ENCODE measurements at regions not wholly inside any gene's neighbourhood (a gene's known extent, or its start where the extent isn't known, plus 50 kb on each side); places are given as distances from the start of the nearest gene placed in this dataset.

DNA sequence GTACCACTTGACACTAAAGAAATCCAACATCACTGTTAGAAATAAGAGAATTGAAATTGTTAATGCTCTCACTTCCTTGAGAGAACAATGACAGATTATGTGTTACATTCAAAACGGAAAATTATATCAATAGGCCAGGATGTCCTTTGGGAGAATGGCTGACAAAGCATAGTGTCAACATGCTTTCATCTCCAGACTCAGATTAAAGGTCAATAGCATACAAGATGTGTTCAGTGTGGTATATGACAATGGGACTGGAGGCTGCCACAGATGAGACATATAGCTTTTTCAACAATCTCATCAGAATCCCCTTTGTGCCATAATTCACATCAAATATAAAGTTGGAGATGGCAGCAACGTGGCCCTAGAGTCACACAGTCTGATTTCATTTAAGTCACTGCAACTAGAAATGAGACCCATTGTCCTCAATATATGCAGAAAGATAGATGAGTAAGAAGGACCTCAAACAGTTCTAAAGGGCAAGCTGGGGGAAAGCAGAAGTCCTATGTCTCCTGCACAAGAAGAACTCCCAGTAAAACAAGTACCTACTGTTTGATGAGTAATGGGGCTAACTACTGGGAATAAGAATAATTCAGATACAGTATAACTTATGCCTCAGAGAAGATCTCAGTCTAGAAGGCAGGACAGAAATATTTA, 327.9 kb downstream of the TTLL7 start:
- TF ChIP-seq, protein P1, sequence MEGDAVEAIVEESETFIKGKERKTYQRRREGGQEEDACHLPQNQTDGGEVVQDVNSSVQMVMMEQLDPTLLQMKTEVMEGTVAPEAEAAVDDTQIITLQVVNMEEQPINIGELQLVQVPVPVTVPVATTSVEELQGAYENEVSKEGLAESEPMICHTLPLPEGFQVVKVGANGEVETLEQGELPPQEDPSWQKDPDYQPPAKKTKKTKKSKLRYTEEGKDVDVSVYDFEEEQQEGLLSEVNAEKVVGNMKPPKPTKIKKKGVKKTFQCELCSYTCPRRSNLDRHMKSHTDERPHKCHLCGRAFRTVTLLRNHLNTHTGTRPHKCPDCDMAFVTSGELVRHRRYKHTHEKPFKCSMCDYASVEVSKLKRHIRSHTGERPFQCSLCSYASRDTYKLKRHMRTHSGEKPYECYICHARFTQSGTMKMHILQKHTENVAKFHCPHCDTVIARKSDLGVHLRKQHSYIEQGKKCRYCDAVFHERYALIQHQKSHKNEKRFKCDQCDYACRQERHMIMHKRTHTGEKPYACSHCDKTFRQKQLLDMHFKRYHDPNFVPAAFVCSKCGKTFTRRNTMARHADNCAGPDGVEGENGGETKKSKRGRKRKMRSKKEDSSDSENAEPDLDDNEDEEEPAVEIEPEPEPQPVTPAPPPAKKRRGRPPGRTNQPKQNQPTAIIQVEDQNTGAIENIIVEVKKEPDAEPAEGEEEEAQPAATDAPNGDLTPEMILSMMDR (conservative IDR thresholded peaks at IDR 0.05; ENCODE audit: low read depth, low read length), result no peak
- no peak overlapping the region for H3K4me3 ChIP-seq (ENCODE audit: low read length)
- DNase-seq (ENCODE audit: low read depth), result no peak

DNA sequence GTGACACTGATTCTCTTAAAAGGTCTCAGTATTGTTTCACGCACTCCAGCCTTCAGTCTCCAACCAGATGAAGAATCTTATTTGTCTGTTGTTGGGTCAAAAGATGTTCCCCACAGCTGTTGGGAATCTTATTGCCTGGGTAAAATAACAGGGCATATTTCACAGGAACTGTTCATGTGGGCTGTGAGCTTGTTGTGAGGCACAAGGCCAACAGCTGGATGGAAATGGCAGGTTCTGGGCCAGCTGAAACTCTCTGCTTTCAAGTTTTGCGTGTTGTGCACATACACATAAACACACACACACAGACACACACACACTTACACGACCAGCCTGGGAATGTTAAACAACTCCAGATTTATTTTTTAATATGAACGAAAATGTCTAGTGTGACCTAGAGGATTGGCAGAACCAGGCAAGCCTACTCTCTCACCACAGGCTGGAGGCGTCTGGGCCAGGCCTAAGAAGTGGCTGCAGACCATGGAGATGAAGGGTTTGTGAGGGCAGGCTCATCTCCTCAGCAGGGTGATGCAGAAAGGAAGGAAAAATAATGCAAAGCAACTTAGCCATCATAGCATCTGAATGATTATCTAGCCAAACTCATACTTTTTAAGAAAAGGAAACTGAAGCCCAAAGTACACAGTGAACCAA, 357.0 kb downstream of the TTLL7 start:
- DNase-seq (ENCODE audit: low read depth), result no peak
- TF ChIP-seq, protein P1 (conservative IDR thresholded peaks at IDR 0.05; ENCODE audit: low read depth, low read length), result no peak
- no peak overlapping the region for H3K4me3 ChIP-seq (ENCODE audit: low read length)

DNA sequence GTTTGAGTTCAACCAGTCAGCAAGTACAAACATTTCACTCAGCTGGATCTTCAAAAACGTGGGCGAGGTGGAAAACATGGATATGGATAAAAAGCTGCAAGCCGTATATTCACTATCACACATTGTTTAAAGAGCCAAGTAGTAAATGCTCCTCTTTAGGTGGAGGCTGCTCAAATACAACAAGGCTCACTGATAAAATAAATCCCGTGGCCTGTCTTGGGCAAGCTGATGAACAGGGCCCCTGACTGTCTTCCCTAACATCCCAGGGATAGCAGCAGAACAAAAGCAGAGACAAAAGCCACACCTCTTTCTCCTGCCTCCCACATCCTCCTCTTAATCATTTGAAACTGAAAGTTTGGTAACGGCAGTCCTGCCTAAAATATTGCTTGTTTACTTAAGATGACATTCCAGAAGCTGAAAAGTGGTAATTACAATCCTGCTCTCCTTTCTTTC, 357.7 kb downstream of the TTLL7 start:
- H3K4me3 ChIP-seq (ENCODE audit: low read length), result no peak overlapping the region
- TF ChIP-seq, protein P1 (conservative IDR thresholded peaks at IDR 0.05; ENCODE audit: low read depth, low read length), result no peak
- DNase-seq (ENCODE audit: low read depth), result no peak

DNA sequence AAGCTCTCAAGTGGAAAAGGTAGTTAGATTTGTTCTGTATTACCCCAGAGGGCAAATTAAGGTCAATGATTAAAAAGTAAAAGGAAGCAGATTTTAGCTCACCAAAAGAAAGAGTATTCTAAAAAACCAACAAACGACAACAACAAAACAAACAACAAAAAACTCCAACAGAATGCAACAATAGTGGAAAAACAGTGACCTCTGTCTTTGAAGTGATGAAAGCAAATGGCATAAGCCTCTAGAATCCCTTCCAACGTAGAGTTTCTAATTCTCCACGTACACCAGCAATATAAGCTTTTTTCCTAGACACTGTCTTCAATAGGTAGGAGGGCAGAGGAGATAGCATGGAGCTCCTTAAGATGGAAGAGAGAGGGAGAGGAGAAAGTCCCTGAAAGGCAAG, 359.1 kb downstream of the TTLL7 start:
- no peak for DNase-seq (ENCODE audit: low read depth)
- H3K4me3 ChIP-seq (ENCODE audit: low read length), result no peak overlapping the region
- TF ChIP-seq, protein P1 (conservative IDR thresholded peaks at IDR 0.05; ENCODE audit: low read depth, low read length), result no peak

DNA sequence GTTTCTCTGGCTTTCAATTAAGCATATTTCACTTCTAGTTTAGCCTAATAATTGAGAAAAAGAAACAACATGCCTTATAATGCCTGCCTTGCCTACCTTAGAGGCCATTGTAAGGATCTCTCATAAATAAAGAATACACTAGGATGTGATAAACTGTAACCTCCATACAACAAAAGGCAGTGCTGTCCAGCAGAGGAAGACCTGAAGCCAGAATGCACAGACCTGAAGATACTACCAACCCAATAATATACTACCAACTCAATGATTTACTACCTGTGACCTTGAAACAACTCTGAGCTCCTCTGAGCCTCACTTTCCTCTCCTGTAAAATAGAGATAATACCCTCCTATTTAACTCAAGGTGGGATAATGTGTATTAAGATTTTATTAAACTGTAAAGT, 361.3 kb downstream of the TTLL7 start:
- TF ChIP-seq, protein P1 (conservative IDR thresholded peaks at IDR 0.05; ENCODE audit: low read depth, low read length), result no peak
- no peak overlapping the region for H3K4me3 ChIP-seq (ENCODE audit: low read length)
- DNase-seq (ENCODE audit: low read depth), result no peak

DNA sequence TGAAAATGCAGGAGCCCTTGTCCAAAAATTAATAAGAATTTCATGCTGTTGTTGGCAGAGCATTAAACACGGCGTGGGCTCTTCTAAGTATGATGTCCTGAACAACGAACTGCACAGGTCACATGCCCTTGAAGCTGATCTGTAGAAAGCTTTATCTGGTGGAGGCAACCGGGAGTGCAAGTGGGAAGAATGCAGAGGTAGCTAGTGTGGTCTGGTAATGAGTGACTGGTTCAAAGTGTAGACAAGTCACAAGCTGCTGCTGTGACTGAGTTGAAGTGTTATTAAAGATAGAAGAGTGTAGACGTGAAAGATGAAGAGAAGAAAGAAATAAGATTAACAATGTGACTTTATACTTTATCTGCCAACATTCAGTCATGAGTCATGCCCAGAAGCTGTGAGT, 361.9 kb downstream of the TTLL7 start:
- TF ChIP-seq, protein P1 (conservative IDR thresholded peaks at IDR 0.05; ENCODE audit: low read depth, low read length), result no peak
- no peak for DNase-seq (ENCODE audit: low read depth)
- no peak overlapping the region for H3K4me3 ChIP-seq (ENCODE audit: low read length)

DNA sequence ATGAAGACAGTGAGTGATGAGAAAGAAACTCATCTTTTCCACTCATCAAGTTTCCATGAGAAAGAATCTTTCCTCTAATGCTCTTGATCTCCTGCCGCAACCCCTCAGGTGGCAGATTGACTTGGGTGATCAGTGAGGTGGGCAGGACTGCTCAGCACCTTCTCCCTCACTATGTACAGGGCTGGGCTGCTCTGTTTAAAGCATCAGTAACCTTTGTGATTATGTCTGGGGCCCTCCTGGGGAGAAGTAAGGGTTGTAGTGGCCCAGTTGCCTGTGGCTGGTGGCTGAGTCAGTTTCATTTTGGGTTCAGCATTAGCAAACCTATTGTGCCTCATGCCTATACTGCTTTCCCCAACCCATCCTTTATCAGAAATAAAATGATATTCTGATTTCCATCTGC, 366.0 kb downstream of the TTLL7 start:
- no peak overlapping the region for H3K4me3 ChIP-seq (ENCODE audit: low read length)
- no peak for DNase-seq (ENCODE audit: low read depth)
- TF ChIP-seq, protein P1 (conservative IDR thresholded peaks at IDR 0.05; ENCODE audit: low read depth, low read length), result no peak

Measured in retinal pigment epithelial cell (primary cell).